ENCODE measurements at regions not wholly inside any gene's neighbourhood (a gene's known extent, or its start where the extent isn't known, plus 50 kb on each side); places are given as distances from the start of the nearest gene placed in this dataset.

GRCh38 chr6:44657206-44657819 is 269.8 kb downstream of the CDC5L start:
- DNase-seq (ENCODE audit: low spot score) (no peak), ATAC-seq (no peak)

DNA sequence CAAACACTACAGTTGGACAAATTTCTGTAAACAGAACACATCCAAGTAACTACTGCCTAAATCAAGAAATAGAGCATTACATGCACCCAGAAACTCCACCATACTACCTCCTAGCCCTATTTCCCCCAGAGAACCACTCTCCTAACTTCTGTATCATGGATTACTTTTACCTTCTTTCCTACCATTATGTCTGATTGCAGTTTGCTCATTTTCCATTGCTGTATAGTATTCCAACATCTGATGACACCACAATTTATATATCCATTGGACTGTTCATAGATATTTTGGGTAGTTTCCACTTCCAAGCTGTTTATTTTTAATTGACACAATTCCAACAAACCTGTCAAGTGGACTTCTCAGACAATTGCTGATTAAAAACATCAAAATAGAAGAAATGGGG is 271.1 kb downstream of the CDC5L start:
- ATAC-seq (no peak), DNase-seq (ENCODE audit: low spot score) (no peak)

- no peak for ATAC-seq
- DNase-seq (ENCODE audit: low spot score), result no peak
Observed at GRCh38 chr6:44659726-44660125, 272.2 kb downstream of the CDC5L start.

GRCh38 chr6:44660561-44661220 is 273.2 kb downstream of the CDC5L start:
- no peak for DNase-seq (ENCODE audit: low spot score)

GRCh38 chr6:44661221-44662008 is 273.9 kb downstream of the CDC5L start:
- DNase-seq (ENCODE audit: low spot score) (no peak), ATAC-seq (peak; percentile 36)

More at GRCh38 chr6:44660561-44661220, 273.2 kb downstream of the CDC5L start:
- ATAC-seq, result peak; percentile 80

GRCh38 chr6:44662461-44663121 is 275.1 kb downstream of the CDC5L start:
- DNase-seq (ENCODE audit: low spot score), result no peak
- no peak for ATAC-seq

DNA sequence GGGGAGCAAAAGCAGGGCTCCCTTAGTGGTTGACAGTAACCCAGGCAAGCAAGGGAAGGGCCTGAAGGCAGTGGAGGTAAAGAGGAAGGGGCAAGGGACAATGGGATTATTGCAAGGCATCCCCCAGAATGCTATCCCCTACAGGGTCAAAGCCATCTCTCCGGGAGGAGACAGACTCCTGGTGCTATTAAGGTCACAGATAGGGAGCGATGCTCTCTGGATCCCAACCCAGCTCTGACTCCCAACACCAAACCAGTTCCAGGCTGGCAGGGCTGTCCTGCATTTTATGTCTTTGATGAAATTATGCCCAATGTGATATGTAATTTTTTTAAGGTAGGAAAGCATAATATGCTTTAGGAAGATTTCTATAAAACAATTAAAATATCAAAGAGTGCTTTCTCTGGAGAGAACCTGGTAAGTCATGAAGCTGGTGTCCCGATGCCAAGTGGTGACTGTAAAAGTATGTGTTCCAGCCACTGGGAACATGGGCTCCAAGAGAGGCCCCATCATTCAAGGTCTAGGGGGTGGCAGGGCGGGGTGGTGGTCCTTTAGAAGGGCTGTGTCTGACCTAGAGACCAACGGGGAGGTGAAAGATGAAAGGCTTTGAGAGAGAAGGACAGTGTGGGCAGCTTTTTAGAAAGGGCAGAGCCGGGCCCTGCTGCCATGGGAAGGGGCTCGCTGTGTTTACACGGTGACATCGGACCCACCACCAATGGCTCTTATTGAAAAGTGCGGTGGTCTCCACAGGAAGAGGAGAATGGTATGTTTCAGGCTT is 276.5 kb downstream of the CDC5L start:
- DNase-seq (ENCODE audit: low spot score) (no peak), ATAC-seq (no peak)

DNA sequence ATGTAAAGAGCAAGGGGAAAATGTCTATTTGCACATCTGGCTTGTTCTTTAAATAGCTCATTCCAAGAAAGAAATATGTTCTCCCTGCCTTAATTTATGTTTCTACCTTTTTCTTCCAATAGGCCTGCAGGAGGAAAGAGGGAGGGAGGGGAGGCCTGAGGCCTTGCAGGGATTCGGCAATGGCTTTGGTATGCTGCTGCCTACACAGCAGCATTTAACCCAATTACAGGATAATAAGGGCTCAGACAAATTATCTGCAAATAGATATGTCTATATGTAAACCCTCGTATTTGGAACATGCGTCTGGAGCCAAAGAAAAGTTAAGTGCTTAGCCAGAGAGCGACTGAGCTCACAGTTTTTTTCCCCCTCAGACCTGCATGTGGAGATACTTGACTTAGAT is 277.2 kb downstream of the CDC5L start:
- ATAC-seq, result no peak
- no peak for DNase-seq (ENCODE audit: low spot score)

GRCh38 chr6:44665143-44665542 is 277.6 kb downstream of the CDC5L start:
- DNase-seq (ENCODE audit: low spot score), result no peak
- no peak for ATAC-seq

GRCh38 chr6:44665683-44666082 is 278.2 kb downstream of the CDC5L start:
- ATAC-seq, result no peak
- DNase-seq (ENCODE audit: low spot score), result no peak

- ATAC-seq, result no peak
- DNase-seq (ENCODE audit: low spot score), result no peak
Observed at GRCh38 chr6:44666324-44666723, 278.8 kb downstream of the CDC5L start.

GRCh38 chr6:44667226-44667625 is 279.7 kb downstream of the CDC5L start:
- no peak for DNase-seq (ENCODE audit: low spot score)
- no peak for ATAC-seq

DNA sequence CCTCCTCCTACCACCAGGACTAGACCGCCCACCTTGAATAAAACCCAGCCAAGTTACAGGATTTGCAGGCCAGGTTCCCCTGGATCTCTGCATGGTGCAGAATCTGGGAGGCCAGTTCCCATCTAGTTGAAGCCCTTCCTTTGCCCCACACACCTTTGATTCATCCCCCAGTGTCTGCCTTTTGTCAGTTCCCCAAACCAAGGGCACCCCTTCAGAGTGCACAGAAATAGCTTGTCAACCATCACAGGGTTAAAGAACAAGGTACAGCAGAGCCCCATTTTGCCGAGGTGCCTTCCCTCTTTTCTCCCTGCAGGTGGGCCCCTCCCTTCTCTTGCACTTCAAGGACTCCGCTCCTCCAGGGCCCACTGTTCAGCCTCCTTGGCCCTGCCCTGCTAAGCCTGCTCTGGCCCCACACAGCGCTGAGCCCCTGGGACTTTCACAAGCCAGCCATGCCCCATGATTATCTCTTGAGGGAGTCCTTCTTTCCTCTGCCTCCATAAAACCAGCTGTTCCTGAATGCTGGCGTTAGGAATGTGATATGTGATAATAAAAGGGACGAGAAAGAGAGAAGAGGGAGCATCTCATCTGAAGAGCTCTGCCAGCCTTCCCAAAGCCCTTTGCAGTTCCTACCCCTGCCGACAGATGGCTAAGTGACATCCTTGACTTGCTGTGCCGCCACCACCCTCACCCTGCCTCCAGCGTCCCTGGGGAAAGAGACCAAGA is 280.3 kb downstream of the CDC5L start:
- ATAC-seq (peak; percentile 93), DNase-seq (ENCODE audit: low spot score) (peak; percentile 49)

DNA sequence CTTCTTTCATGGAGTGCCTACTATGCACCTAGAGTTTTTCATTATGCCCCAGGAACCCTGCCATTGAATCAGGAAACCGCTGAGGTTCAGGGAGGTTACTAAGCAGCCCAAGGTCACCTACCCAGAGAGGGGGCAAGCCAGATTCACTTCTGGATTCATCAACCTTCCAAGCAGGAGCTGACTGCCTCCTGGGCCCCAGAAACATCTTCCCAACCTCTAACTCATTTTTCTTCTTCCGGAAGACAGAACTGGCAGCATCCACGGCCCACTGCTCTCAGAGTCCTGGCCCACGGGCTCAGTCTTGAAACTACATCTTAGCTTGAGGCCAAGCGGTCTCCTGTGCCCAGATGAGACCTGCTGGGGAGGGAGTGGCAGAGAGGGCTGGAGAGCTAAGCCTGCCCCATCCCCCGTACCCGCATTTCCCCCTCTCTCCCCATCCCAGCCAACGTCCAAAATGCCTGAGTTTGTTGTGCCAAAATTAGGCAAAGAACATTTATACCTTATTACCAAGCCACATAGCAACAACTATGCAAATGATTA is 281.0 kb downstream of the CDC5L start:
- ATAC-seq, result no peak
- no peak for DNase-seq (ENCODE audit: low spot score)

DNA sequence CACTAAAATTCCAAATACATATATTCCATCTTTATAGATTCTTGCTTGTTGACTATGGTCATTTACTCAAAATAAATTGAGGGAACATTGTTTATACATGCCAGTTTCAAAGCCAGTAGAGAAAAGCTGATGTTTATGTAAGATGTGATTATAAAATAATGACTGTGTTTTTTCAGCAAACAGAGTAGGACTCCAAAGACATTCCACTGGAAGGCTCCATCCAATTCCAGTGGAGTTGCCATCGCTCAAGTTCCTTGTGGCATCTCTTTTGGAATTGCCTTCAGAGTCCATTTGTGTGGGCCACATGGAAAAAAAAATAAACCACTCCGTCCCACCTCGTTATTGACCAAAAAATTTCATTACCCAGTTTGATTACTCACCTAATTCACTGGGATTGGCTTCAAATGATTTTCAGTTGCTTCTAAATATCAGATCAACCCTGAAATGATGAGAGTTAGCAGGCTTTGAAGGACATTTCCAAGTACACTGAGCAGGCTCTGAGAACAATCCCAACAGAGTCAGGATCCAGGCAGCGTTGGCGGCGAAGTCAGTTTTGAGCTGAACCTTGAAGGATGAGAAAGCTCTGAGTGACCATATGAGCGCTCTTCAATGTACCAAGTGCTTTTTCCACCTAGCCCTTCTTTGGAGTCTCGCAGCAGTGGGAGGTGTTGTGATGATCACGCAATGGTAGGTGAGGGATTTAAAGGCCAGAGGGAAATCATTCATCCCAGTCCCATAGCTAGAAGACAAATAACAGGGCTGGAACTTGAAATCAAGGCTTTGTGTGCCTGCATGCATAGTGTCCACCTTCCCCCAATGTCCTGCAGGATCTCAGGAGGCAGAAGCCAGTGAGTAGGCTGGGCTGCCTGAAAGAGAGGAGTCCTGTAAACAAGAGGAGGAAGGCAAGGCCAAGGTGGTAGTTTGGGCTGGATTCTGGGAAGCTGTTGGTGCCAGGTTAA is 281.7 kb downstream of the CDC5L start:
- DNase-seq (ENCODE audit: low spot score) (peak; percentile 15), ATAC-seq (no peak)

DNA sequence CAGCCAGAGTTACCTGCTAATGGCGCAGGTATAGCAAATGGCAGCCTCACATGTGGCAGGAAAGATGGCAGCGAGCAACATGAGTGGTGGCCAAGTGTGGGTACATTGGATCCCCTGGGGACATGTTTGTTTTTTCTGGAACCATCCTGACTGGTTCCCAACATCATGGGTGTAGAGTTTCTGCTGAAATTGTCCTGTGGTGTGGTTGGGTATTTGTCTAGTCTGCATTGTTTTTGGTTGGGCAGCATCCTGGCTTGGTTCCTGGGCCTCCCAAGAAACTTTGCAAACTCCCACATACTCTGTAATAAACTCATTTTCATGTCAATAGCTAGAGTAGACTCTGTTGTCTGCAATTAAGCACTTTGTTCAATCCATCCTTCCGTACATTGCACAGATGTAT is 282.6 kb downstream of the CDC5L start:
- peak; percentile 14 for DNase-seq (ENCODE audit: low spot score)
- no peak for ATAC-seq

DNA sequence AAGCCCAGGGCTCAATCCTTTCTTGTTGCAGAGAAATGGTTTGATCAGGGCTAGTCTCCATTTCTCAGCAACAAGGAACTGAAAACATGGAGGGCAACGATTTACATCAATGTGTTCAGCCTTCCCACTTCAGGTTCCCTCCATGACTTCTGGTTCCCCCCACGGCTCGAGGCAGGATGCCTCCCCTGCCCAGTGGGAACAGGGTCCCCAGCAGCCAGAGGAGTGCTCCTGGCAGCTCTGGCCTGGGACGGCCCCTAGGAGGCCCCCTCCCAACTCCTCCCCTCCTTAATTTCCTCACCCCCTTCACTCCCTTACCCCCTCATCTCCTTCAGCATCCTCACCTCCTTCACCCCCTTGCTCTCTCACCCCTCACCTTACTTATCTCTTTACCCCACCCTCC is 283.8 kb downstream of the CDC5L start:
- ATAC-seq (no peak), DNase-seq (ENCODE audit: low spot score) (no peak)

GRCh38 chr6:44672086-44672485 is 284.6 kb downstream of the CDC5L start:
- ATAC-seq (no peak), DNase-seq (ENCODE audit: low spot score) (no peak)

DNA sequence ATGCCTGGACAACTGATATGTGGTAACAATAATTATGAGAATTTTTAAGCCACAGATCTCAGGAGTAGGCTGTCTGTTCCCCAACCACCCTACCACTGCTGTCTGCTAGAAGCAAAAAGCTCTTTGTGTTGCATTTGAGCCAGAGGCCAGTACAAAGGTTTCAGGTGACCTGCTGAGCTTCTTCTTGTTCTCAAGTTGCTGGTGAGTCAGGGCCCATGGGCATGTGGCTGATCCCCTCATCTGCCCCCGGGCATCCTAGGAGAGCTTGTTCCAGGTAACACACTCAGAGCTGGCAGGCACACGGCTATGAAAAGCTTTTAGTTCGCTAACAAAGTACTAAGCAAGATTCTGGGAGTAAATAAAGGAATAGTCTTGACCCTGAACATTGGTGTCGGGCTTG is 285.3 kb downstream of the CDC5L start:
- ATAC-seq, result no peak
- peak; percentile 10 for DNase-seq (ENCODE audit: low spot score)

Data from left lobe of liver (tissue), 2 donors.